ENCODE measurements at regions not wholly inside any gene's neighbourhood (a gene's known extent, or its start where the extent isn't known, plus 50 kb on each side); places are given as distances from the start of the nearest gene placed in this dataset.

DNA sequence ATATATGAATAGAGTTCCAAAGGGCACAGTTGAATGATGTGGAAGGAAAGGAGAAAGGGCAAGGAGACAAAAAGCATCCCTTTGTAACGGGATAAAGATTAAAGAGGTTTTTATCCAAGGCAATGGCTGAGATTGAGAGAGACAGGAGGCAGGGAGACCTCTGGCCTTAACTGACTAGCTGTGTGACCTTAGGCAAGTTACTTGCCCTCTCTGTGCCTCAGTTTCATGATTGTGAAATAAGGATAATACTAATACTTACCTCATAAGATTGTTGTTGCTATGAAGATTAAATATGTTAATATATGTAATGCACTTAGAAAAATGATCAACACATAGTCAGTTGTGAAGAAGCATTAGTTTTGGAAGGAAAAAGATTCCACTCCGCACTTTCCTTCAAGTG is 130.2 kb upstream of the EEA1 start:
- TF ChIP-seq CTCF (IDR thresholded peaks at IDR 0.05; ENCODE audit: poor library complexity): no peak
- TF ChIP-seq EZH2phosphoT487 (IDR thresholded peaks at IDR 0.05; ENCODE audit: low read depth, severe bottlenecking, unreplicated experiment): no peak
- no peak for TF ChIP-seq EZH2 (IDR thresholded peaks at IDR 0.05; ENCODE audit: borderline replicate concordance)
